ENCODE measurements at regions not wholly inside any gene's neighbourhood (a gene's known extent, or its start where the extent isn't known, plus 50 kb on each side); places are given as distances from the start of the nearest gene placed in this dataset.
"Not testable (repeated sequence)": the region's sequence is repeated elsewhere in the genome, so short reads cannot be mapped to it uniquely, and the experiment has no call there.

- no peak for DNase-seq
Measured at GRCh38 chr1:238492271-238492670, 601.5 kb upstream of the ZP4 start.

- DNase-seq, result no peak
Measured at GRCh38 chr1:238491265-238491664, 600.5 kb upstream of the ZP4 start.

DNA sequence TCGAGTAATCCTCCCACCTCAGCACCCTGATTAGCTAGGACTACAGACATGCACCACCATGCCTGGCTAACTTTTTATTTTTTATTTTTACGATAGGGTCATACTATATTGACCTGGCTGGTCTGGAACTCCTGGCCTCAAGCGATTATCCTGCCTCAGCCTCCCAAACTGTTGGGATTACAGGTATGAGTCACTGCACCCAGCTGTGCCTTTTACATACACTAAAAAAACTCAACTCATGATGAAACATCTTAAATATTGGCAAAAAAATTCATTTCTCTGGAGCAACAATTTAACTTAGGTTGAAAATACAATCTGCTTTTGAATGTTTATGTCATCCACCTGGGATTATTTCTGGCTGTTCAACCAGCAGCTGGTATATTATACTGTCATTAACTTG, 598.3 kb upstream of the ZP4 start:
- no peak for DNase-seq

- DNase-seq, result no peak
Measured at GRCh38 chr1:238488401-238488800, 597.7 kb upstream of the ZP4 start.

DNA sequence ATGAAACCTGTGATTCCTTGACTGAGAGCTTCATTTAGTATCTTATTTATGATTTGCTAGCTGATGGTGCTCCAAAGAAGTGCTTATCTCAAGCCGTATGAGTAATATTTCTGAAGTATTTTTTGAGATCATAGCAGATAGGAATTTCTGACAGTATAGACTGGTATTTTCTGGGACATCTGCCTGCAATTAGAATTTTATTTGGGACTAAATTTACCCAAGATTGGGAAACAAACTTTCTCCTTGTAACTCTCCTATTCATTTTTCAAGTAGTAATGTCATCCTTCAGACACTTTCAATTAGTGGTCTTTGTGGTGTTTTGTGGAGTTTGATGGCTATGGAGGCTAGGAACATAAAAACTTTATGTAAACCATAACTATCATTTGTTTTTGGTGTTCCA, 597.2 kb upstream of the ZP4 start:
- DNase-seq, result no peak

DNA sequence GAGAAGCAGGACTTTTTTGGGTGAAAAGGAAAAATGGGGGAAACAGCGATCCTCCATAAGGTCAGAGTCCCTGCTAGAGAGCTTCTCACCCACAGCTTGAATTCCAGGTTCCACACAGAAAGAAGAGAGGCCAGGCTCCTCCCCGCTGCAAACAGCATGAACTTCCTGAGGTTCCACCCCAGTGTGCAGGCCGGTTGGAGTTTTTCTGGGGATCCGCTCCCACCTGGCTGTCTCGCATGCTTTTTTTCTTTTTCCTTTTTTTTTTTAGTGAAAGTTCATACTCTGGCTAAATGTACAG, 595.1 kb upstream of the ZP4 start:
- no peak for DNase-seq

- no peak for DNase-seq
Measured at GRCh38 chr1:238485057-238485911, 594.6 kb upstream of the ZP4 start.

GRCh38 chr1:238484121-238484520, 593.4 kb upstream of the ZP4 start:
- no peak for DNase-seq

GRCh38 chr1:238476841-238477240, 586.1 kb upstream of the ZP4 start:
- no peak for DNase-seq

GRCh38 chr1:238475712-238476111, 585.0 kb upstream of the ZP4 start:
- no peak for DNase-seq

GRCh38 chr1:238474263-238474662, 583.5 kb upstream of the ZP4 start:
- DNase-seq, result no peak

DNA sequence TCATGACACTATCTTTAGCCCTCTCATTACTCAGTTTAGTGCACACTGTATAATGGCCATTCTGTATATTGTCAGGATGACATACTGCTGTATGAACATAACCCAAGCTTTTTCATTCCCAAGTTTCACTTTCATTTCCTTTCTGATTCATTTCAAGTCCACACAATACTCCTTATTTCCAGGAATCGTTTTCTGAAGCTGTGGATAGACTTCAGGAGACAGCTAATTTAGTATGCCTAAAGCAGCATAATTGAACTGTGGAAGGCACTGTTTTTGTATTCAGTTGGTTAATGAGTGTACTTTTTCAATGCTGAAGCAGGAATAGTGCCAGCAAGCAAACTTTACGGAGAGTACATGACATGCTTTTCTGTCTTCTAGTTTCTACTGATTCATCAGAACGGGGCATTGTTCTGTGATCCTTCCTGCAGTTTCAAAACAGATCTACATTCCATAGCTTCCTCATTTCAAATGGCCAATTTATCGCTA, 578.5 kb upstream of the ZP4 start:
- no peak for DNase-seq

- no peak for DNase-seq
Measured at GRCh38 chr1:238468068-238468467, 577.3 kb upstream of the ZP4 start.

- DNase-seq, result no peak
Measured at GRCh38 chr1:238466459-238466858, 575.7 kb upstream of the ZP4 start.

DNA sequence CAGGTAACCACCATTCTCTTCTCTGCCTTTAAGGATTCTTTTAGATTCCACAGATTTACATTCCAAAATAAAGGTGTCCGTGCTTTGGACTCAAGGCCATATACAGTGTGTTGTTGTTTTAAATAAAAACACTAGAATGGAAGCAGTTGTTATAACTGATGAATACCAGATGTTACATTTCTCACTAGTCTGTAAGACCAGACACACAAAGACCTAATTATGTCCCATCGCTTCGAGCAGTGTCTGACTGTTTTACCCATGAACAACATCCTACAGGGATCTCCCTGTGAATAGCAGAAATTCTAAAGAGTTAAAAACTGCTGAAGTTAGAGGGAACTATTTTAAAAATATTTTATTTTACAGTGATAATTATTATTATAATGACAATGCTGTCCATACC, 574.7 kb upstream of the ZP4 start:
- DNase-seq, result no peak

DNA sequence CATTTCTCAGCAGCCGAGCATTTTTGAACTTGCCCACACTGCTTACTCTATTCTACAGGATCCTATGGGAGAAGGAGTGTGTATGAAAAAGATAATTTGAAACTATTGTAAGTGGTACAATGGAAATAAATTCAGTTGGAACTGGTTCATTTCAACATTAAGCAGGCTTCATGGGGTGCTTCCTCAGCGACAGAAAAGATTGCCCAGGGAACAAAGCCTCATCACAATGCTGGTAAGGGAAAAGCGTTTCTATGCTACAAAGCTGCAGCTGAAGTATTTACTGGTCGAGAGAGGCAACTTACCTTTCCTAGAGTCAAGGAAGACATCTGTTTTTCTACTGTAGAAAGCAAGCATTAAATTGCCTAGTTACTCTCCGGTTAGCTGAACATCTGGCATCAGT, 568.2 kb upstream of the ZP4 start:
- no peak for DNase-seq

- DNase-seq, result no peak
Measured at GRCh38 chr1:238457610-238458009, 566.9 kb upstream of the ZP4 start.

GRCh38 chr1:238451781-238452310, 561.1 kb upstream of the ZP4 start:
- no peak for DNase-seq

GRCh38 chr1:238450976-238451375, 560.3 kb upstream of the ZP4 start:
- DNase-seq, result no peak

- no peak for DNase-seq
Measured at GRCh38 chr1:238443687-238444086, 553.0 kb upstream of the ZP4 start.

DNA sequence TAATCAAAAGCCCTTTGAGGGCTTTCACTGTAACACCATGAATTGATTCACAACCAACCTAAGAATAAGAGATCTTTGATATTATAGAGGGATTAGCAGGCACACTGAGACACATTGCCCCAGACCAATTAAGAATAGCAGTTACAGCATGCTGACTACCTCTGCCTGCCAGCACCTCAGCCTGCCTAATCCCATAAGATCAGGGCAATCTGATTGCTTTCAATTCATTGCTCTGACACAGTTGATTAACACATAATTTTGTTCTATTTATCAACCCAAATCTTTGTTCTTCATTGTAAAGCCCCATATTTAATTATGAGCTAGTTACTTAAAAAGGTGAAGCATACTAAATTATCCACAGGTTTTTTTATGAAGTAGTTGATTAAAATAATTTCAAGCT, 548.8 kb upstream of the ZP4 start:
- no peak for DNase-seq

DNA sequence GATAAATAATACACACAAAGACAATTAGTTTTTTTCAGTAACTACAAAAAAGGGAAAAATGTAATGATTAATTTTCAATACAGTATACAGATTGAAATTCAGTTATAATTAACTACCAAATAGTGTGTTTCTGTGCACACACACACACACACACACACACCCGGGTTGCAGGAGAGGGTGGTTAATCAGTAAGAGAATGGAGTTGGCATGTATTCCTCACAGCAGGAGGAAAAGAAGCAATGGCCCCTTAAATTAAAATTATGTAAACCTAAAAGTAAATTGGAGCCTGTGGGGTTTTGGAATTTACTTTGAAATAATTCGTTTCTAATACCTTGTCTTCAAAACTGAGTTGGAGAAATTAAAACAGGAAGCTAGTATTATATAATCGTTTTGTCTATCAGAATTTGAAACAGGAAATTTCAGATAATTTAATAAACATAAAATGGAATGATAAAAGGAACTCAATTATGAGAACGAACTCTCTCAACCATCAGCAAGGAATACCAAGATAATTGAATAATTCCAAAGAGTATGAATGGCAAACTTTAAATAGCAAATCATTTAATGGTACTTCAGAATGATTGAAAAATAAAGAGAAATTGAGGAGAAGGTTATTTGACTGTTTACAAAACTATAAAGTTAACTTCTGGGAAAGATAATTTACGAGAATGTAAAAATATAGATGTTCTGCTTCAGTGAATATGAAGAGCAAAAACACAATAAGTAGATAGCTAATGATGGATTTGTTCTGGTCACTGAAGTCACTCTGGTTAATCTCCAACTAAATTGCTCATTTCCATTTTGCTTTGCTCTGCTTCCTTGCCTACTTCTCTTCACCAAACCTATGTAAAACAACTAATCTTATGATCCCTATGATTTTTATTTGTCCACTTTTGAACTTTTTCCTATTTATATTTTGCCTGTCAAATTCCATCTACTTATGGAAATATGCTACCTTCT, 547.9 kb upstream of the ZP4 start:
- no peak for DNase-seq

- DNase-seq, result not testable (repeated sequence)
Measured at GRCh38 chr1:238429703-238430102, 539.0 kb upstream of the ZP4 start.

DNA sequence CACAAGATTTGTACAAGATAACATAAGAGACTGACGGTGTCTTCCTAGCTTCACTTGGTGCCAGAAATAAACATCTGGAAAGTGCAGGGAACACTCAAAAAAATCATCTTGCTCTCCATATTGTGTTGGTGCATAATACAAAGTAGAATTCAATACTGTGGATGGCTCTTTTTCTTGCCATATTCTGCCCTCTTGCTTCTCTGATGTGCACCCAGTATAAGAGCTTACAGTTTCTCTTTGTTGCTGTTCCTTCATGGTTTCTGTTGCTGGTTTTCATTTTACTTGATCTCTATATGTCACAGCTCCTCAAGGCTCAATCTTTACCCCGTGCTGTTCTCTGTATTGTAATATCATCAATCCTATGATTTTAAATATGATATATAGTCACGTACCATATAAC, 528.5 kb upstream of the ZP4 start:
- no peak for DNase-seq

Data from GDM1 (cell line).